Kidney (tissue), 13 donors: ENCODE measurements at regions not wholly inside any gene's neighbourhood (a gene's known extent, or its start where the extent isn't known, plus 50 kb on each side); places are given as distances from the start of the nearest gene placed in this dataset.

Experiments used
- DNase-seq, 5 donors: peaks; one replicate each; pipeline ENCODE4 v3.0.0-alpha.2; 2013 to 2020
- FAIRE-seq: peaks from 2 replicates; lab custom pipeline; 2012; peaks lifted over from hg19 to GRCh38; lab: Jason Lieb, UNC
- H3K27ac ChIP-seq, 2 donors: one replicate each; pipeline ENCODE4 v1.7.0; 2013; ENCODE audit warnings: low read depth in 2 of 2, low read length in 2 of 2, inconsistent platforms in 1 of 2
- H3K27me3 ChIP-seq: one replicate; pipeline ENCODE4 v1.7.1; 2013; ENCODE audit warnings: low read length, inconsistent platforms; ENCODE audit not compliant: control insufficient read depth, insufficient read depth
- H3K36me3 ChIP-seq, 3 donors: one replicate each; pipeline versions ENCODE4 v1.7.0 to v1.7.1; 2013; ENCODE audit warnings: low read length in 3 of 3, control low read depth in 1 of 3, inconsistent platforms in 1 of 3; ENCODE audit not compliant: insufficient read depth in 3 of 3, control insufficient read depth in 2 of 3
- H3K4me1 ChIP-seq, 3 donors: one replicate each; pipeline versions ENCODE4 v1.7.0 to v1.7.1; 2013; ENCODE audit warnings: low read length in 3 of 3, inconsistent platforms in 1 of 3, low read depth in 1 of 3; ENCODE audit not compliant: control insufficient read depth in 2 of 3, insufficient read depth in 2 of 3
- H3K4me3 ChIP-seq, 3 donors: one replicate each; pipeline versions ENCODE4 v1.7.0 to v1.8.1; 2013; ENCODE audit warnings: low read length in 3 of 3, control low read depth in 1 of 3, inconsistent platforms in 1 of 3
- H3K9ac ChIP-seq, 3 donors: one replicate each; pipeline versions ENCODE4 v1.7.0 to v1.7.1; 2013; ENCODE audit warnings: low read length in 3 of 3, control low read depth in 1 of 3, inconsistent platforms in 1 of 3
- H3K9me3 ChIP-seq, 3 donors: one replicate each; pipeline versions ENCODE4 v1.7.0 to v1.7.1; 2013; ENCODE audit warnings: low read length in 3 of 3, control low read depth in 1 of 3, inconsistent platforms in 1 of 3; ENCODE audit not compliant: control insufficient read depth in 2 of 3, insufficient read depth in 1 of 3
- CTCF ChIP-seq: IDR thresholded peaks from 3 replicates; pipeline ENCODE4 v1.5.1; 2012; ENCODE audit warnings: mild to moderate bottlenecking, moderate library complexity, borderline replicate concordance; ENCODE audit not compliant: insufficient read depth; ENCODE audit errors: extremely low read depth
- intact Hi-C: fragments of 100-400 bp; cut with DNase I; formaldehyde crosslinking; loops from one replicate; pipeline ENCODE4 v1.11.1; 2022
- donor health status: control.
- donor health status: control.
- donor health status: control.
- donor health status: control.
- donor health status: control.
- donor health status: DM: yes; HTN: yes; CAD: no.
- donor health status: Normal renal cell carcinoma (clear cell type).

GRCh38 chr2:142716463-142717242 is 160.8 kb upstream of the KYNU start:
- no peaks in the 10 kb centered on the region for H3K4me1 ChIP-seq
- no peak overlapping the region for H3K27ac ChIP-seq
- no peak overlapping the region for H3K9ac ChIP-seq
- no peaks in the 10 kb centered on the region for H3K36me3 ChIP-seq
- H3K9me3 ChIP-seq, result no peaks in the 10 kb centered on the region
- no peaks in the 10 kb centered on the region for H3K27me3 ChIP-seq
- FAIRE-seq, result no peak
- no peak overlapping the region for H3K4me3 ChIP-seq
- intact Hi-C loops, result no loop called here
- DNase-seq, result peak in 1 of 5 donors; percentile 8
- TF ChIP-seq CTCF, result no peak

DNA sequence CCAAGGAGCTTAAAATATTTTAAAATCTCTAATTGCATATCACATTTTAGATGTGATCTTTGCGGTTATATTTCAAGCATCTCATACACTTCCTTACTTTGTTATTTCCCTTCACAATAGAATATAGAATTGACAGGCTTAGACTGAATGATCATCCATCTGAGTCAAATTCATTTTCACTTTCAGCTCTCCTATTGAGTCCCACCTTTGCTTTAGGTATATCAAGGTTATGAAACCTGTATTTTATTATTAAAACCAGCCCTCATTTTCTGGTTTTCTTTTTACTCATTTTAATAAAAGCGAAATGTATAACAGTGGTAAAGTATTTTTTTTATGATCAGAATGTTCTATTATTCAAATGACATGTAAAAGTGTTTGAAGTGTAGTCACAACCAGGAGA is 162.9 kb upstream of the KYNU start:
- FAIRE-seq (no peak), DNase-seq (no peak)
- no peak for TF ChIP-seq CTCF
- Histone ChIP-seq H3K27ac (no peak overlapping the region), H3K4me1 (no peaks in the 10 kb centered on the region), H3K27me3 (no peaks in the 10 kb centered on the region), H3K36me3 (no peaks in the 10 kb centered on the region), H3K9me3 (no peaks in the 10 kb centered on the region), H3K9ac (no peak overlapping the region), H3K4me3 (no peak overlapping the region)
- intact Hi-C loops, result no loop called here

DNA sequence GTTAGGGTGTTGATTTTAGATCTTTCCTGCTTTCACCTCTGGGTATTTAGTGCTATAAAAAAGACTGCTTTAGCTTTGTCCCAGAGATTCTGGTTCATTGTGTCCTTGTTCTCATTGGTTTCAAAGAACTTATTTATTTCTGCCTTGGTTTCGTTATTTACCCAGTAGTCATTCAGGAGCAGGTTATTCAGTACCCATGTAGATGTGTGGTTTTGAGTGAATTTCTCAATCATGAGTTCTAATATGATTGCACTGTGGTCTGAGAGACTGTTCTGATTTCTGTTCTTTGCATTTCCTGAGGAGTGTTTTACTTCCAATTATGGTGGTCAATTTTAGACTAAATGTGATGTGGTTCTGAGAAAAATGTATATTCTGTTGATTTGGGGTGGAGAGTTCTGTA is 167.1 kb upstream of the KYNU start:
- FAIRE-seq (no peak), DNase-seq (no peak)
- H3K27ac ChIP-seq, result no peak overlapping the region
- no peaks in the 10 kb centered on the region for H3K9me3 ChIP-seq
- TF ChIP-seq CTCF, result no peak
- no peaks in the 10 kb centered on the region for H3K4me1 ChIP-seq
- no peak overlapping the region for H3K4me3 ChIP-seq
- intact Hi-C loops, result no loop called here
- no peaks in the 10 kb centered on the region for H3K27me3 ChIP-seq
- no peaks in the 10 kb centered on the region for H3K36me3 ChIP-seq
- H3K9ac ChIP-seq, result no peak overlapping the region
